Hematopoietic multipotent progenitor cell treated with erythropoietin and hydrocortisone succinate and interleukin-3 and kit ligand, for 17 days (in vitro differentiated cells): ENCODE measurements at regions not wholly inside any gene's neighbourhood (a gene's known extent, or its start where the extent isn't known, plus 50 kb on each side); places are given as distances from the start of the nearest gene placed in this dataset.

Experiments
- DNase-seq: peaks from one replicate; pipeline ENCODE4 v3.0.0-alpha.2; 2015; ENCODE audit warnings: low spot score

DNA sequence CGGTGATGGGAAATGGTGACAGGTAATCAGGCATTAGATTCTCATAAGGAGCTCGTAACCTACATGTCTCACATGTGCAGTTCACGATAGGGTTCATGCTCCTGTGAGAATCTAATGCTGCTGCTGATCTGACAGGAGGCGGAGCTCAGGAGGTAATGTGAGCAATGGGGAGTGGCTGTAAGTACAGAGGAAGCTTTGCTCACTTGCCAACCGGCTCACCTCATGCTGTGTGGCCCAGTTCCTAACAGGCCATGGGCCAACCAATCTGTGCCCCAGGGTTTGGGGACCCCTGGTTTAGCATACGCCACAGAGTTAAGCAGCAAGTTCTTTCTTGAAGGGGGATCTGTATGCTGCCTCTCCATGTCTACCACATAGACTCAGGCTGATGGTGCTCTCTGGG lies 133.1 kb downstream of the IQUB start:
- DNase-seq = no peak

DNA sequence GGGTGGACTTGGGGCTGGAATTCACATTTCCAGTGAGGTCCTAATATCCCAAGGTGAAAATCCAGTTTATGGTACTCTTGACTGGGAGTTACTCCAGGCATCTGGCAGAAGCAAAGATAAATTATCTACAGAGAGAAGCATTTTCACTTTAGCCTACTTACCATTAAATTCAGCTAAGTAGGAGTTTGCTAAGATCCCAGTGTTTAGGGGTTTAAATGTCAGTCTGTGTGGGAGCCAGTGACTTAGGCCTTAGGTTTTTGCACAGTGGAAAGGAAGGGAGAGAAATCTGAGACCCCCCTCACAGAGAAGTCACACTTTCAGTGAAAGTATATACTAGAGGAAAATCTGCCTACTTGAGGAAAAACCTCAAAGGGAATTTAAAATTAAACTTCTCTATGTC lies 134.2 kb downstream of the IQUB start:
- DNase-seq = no peak

DNA sequence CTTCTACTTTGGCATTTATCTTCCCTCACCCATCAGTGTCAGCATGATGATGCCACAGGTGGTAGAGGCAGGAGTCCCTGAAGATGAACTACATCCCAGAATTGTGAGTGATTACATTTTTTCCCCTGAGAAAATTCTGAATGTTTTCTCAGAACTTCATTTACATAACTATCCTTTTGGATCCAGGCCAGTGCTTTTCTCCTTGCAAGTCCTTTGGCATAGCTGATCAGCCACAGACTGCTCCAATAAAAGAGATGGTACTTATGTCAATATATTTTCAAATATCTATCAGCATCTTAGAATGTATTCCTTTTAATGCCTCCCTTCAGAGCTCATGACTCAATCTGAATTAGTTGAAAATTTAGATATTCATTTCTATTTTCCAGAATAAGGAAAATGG lies 135.5 kb downstream of the IQUB start:
- DNase-seq = no peak

DNA sequence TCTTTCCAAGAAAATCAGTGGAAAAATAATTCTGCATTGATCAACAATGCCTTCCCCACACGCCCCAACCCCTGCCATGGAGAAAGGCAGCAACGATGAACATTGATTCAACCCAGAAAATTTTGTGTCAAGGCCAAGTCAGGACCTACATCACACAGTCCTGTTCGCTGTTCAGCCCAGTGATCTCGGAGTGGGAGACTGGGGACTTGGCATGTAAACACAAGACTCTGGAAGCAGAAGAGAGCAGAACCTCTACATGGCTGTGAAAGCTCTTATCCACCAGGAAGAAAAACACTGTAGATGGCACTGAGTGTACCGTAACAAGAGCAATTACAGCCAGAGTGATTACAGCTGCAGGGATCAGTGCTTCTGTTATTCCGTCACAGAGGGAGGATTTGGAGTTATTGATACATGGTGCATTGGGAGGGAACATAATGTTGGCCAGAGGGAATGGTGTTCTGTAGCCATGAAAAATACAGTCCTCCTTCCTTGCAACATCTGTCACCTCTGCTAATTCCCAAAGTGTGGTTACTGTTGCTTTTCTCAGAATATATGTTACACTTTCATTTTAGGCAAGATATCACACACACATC lies 136.6 kb downstream of the IQUB start:
- no peak for DNase-seq

DNA sequence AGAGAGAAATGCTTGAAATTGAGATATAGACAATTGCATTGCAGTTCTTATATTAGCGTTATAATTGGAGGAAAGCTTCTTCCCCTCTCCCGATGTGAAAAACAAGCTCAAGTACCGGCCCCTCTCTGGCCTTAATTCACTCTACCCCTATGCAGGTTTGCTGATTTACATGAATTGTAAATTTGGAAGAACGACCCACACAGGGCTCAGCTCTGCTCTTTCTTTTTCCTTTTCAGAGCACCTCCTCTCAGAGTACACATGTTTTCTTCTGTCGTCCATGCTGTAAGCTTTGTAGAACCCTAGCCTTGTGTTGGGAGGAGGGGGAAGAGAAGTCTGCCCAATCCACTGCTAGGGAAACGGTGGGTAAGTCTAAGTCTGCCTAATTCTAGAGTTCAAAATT lies 140.8 kb downstream of the IQUB start:
- DNase-seq = no peak

DNA sequence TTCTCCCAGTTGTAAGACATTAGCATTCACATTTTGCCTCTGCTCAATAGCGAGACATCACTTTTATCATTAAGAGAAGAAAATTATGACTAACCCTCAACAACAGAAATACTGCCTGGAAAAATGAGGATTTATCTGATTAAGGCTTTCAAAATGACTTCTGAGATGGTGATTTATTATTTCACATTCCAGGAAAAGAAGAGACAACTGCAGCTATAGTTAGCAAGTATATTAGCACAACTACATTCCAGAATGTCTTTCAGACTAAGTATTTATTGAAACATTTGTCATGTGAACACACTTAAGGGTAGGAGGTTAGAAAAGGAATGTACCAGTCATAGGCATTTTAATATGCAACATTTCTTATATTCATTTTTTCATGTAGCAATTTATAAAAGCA lies 162.0 kb downstream of the IQUB start:
- no peak for DNase-seq

DNA sequence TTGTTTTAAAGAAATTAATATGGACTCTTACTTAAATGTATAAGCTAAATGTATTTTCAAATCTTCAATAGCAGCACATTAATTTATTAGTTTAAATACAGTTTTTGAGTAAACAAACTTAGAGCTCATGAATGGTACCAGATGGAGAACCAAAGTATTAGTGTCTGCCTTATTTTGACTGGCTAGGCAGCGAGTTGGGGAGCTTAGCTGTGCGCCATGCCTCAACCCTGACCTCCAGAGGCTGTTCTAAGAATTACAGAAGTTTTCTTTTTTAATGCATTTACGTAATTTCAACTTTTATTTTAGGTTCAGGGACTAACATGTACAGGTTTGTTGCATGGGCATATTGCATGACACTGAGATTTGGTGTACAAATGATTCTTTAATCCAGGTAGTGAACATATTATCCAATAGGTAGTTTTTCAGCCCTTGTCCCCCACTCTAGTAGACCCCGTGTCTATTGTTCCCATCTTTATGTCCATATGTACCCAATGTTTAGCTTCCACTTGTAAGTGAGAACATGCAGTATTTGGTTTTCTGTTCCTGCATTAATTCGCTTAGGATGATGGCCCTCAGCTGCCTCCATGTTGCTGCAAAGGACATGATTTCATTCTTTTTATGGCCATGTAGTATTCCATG lies 166.8 kb downstream of the IQUB start:
- DNase-seq = no peak

DNA sequence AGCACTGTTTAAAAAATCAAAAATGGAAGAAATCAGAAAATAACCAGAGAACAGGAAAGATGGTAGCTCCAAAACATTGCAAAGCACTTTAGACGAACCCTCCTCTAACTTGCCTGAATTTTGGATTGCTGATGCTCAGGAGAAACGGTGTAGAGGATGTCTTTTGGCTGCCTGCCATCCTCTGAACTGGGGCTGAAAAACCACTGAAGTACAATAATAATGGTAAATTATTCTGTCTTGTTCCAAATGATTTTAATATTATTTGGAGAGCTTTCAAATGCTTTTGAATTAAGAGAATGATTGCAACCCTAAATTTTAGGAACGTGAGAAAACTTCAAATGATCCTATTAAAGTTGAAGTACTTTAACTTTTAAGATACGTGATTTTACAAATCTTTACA lies 167.3 kb upstream of the SLC13A1 start:
- DNase-seq = no peak

DNA sequence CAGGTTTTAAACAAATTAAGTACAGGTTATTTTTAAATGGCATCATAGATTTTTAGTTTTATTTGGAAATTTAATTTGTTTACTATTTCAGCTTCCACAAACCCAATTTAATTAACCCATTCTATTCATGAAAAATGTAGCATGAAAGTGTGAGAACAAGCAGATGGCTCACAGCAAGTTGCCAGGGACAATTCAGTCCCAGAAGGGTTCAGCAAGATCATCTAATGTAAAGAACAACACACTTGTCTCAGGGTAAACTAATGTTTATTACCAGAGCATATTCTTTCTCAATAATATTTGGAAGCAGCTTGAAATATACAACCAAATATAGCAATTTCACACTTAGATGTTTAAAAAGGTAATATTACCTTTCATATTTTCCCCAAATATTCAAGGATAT lies 166.9 kb upstream of the SLC13A1 start:
- DNase-seq = no peak

DNA sequence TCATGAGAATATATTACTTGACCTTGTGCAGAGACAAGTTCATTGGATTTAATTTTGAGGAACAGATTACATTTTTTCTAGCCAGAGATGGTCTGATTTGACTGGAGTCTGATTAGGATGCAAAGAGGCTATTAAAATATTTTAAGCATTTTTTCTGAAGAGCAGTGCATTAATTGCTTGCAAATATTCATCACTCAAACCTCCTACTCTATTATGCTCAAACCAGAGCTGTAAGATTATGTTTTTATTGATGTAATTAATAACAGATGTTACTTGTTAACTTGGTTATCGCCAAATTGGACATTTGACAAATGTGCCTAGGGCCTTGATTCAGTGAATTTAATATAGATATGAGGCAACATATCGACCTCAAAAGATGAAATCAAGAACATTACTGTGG lies 160.9 kb upstream of the SLC13A1 start:
- no peak for DNase-seq

DNA sequence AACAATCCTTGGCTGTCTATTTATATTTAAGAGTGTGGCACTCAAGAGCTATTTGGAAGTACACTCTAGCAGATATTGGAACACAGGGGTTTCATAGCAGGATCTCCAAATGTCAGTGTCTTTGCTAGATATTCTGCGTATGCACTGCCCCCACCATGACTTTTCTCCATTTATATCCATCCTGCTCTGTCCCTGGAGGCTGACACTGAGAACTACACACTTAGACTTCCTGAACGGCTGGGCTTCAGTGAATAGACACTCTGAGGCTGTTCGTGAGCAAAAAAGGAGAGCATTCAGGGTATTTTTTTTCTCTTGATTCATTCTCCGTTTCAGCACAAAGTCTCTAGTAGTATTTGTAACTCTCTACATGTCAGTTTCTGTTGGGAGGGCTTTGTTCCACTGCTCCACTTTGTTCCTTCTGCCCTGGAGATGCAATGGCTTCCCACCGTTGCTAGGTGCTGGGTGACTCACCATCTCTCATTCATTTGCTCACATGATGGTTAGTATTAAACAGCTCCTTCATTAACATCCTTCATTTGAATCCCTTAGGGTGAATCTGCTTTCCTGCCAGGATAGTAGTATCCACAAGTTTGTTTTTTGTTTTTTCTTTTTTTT lies 155.9 kb upstream of the SLC13A1 start:
- DNase-seq = no peak

DNA sequence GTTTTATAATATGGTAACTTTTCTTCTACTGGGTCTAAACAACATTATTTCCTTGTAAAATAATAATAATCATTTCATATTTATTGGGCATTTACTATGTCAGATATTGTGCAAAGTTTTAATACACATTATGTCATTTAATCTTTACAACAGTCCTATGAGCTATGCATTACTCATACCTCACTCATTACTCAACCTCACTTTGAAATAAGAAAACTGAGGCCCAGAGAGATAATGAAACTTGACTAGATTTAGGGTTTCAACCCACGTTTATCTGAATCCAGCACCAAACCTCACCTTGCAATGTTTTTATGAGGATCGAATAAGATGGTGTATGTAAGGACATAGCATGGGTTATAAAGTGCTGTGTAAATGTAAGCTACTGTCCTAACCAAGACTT lies 153.2 kb upstream of the SLC13A1 start:
- no peak for DNase-seq

DNA sequence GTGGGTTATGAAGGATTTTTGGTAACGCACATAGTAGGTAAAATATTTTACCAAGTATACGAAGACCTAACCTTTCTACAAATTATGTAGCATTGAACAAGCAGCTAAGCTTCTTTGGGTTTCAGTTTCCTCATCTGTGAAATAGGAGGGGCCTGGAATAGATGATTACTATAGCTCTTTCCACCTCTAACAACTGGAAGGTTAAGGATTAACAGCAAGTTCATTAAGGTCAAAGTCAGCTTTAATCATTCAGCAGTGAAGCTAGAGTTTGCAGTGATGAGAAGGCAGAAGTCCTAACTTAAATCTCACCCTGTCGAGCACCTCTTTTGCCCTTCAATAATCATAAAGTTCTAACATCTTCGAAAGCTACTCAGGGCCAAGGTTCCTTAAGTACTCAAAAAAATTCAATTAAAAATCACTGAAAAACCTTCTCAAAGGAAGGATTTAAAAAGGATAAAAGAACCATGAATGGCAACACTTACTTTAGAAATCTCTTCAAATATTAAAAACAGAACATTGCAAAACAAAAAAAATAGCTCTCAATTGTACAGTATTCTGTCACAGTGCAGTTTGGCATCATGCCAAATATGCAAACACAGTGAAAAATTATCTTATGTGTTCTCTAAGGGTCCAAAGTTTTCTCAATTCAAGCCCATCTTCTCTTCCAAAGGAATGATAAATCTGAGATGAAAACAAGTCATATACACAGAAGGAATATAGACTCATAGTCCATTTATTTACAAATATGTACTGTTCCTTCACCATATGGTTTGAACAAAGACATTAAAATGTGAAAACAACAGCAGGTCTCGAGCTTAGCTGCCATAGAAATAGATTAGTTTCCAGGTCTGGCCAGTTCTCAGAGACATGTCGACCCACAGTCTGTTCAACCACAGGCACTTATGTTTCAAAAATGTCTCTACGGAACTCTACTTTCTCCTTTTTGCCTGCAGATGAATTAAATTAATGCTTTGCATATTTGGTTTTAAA lies 152.0 kb upstream of the SLC13A1 start:
- peak; percentile 13 for DNase-seq

DNA sequence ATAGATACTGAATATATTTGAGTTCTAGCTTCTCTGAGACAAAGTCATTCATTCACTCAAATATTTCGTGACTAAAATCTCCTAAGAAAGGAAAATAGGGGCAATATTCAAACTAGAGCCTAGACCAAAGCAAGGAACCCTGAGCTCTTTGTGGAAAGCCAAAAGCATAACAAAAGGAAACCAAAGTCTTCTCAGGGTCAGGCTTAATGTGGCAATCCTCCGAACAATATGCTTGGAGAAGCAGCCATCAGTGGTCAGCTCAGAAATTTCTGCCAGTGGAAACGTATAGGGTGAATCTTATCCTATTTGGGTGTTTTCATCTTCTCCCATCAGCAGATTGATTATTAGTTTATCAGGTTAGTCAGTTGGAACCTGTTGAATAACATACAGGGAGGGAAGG lies 151.3 kb upstream of the SLC13A1 start:
- no peak for DNase-seq

DNA sequence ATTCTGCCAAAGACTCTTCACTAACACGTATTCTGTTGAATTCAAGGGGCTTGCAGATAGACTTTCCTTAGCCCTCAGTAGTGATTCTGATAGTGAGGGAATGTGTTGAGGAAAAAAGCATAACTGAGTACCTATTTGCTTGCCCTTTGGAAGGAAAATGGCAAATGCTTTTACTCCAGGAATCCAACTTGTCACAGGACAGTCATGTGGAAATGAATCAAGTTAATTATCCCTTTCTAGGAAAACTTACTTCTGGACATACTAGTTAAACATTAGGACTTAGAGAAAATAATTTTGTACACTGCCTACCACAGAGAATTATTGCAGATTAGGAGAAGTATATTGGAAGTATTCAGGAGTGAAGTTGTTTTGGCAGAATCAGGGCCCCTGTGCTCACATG lies 148.9 kb upstream of the SLC13A1 start:
- DNase-seq = no peak

DNA sequence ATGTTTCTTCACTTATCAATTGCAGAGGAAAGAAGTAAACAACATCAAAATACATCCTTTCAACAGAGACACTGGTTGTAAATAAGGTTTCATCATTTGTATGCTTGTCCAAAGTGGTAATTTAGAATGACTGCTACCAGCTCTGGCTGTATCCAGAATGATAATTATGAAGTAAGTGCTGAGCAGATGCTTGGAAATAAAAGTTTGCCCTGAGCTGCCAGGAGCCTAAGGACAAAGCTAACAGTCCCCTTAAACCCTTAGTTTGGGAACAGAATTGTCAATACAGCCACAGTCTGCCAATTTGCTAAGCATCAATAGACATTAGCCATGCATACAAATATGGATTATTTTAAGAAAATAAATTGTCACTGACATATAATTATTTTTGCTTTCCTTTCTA lies 147.0 kb upstream of the SLC13A1 start:
- no peak for DNase-seq

DNA sequence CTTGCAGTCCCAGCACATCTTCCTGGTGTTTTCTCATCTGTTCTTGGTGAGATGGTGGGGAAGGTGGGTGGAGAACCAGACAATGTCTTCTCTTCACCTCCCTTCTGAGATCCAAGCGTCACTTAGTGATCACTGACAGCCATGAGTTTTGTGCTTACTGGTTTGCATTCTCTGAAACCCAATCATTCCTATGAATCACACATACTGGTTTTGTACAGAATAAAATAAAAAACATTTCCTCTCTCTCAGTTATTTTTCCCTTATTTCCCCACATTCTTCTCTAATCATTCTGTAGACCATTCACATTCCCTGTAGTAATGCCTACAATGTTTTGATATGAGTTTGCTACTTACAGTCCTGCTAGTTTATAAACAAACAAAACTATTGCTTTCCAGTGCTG lies 143.8 kb upstream of the SLC13A1 start:
- DNase-seq = no peak

DNA sequence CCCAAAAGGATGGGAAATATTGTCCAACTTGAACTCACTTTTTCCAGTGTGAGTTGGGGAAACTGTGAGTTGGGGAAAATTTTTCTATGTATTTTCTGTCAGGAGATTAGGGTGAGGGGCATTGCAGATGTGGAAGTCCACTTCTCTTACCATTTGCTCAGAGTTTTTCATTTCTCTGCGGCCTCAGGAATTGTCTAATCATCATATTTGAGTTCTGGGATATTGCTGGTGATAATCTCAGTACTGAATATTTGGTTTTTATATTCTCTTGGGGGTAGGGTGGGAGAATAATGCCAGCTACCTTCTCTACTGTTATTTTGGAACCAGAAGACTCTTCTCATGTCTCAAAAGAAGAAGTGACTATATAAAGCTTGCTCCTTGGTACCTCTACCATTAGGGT lies 141.3 kb upstream of the SLC13A1 start:
- no peak for DNase-seq

DNA sequence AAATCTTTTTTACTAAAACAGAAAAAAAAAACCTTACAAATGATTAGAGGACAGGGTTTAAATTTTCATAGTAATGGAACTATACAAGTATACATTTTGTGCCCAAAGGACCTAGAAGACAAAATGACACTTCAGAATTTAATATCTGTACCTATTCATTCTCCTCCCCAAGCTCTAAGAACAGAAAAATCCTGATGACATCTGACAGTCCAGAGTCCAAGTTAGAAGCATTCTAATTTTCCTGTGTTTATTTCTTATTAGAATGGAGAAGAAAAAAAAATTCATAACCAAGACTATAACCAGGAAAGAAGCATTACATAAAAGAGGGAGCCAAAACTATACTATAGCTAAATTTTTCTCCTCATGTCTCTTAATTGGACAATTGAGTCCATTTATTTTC lies 138.9 kb upstream of the SLC13A1 start:
- DNase-seq = no peak

DNA sequence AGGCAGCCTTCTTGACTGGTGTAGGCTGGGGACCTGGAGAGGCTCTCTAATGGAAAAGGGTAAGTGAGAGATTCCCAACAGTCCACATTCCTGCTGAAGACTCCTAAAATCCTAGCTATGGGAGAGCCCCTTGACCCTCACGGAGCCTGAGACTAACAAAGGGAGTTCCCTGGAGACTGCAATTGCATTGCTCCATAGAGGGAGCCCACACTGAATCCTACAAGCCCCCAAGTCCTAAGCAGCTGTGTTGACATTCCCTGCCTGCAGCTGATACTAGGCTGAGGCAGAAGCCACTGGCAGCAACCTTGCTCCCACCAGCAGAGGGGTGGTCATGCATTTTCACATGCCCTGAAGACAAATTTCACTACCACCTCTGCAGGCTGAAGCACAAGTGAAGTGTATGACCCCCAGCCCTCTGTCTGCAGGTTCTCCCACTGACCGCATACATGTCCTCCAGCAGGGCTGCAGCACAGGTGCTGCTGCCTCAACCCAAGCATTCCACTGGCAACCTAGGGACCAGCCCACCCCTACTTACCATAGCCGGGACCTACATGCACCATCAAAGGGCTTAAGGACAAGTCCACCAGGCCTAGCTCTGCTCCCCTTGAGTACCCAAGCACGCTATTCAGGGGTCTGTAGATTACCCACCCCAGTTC lies 130.3 kb upstream of the SLC13A1 start:
- no peak for DNase-seq

DNA sequence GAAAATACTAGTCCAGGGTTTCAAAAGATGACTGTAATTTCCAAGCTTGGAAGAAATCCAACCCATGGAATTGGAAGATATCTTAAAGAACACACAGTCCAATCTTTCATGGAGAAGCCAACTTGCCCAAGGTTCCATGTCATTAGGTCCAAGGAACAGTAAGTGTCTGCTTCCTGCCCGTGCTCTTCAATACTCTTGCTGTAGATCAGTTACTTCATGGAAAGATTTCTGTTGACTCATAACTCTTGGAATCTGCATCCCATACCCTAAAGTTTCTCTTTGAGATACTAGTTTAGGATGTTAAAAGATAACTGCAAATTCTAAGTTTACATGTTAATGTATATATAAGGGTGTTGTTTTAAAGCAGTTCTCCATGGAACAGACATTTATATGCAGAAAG lies 127.9 kb upstream of the SLC13A1 start:
- no peak for DNase-seq

DNA sequence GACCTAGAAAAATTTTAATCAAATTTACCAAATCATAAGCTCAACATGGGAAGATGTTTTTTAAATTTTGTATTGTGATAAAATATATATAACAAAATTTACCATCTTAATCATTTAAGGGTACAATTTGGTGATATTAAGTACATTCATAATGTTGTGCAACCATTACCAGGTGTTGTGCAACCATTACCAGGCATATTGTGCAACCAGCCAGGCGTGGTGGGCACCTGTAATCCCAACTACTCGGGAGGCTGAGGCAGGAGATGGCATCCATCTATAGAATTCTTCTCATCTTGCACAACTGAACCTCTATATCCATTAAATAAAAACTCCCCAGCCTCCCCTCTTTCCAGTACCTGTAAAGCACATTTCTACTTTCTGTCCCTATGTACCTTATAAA lies 124.5 kb upstream of the SLC13A1 start:
- DNase-seq = no peak
